ENCODE measurements at regions not wholly inside any gene's neighbourhood (a gene's known extent, or its start where the extent isn't known, plus 50 kb on each side); places are given as distances from the start of the nearest gene placed in this dataset.
"Not testable (repeated sequence)": the region's sequence is repeated elsewhere in the genome, so short reads cannot be mapped to it uniquely, and the experiment has no call there.

DNA sequence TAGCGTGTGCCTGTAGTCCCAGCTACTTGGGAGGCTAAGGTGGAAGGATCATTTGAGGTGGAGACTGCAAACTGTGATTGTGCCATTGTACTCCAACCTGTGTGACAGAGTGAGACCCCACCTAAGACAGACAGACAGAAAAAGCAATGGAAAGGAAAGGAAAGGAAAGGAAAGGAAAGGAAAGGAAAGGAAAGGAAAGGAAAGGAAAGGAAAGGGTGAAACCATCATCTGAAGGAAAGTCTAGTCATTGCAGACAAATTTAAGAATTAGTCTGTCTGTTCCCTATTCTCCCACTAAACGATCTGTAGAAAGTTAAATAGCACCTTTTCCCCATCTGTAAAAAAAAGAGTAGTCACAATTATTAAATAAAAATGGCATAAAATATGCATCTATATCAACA lies 91.1 kb upstream of the SKAP2 start:
- DNase-seq (ENCODE audit: low read depth), result no peak

GRCh38 chr7:26954951-26955350 lies 90.6 kb upstream of the SKAP2 start:
- no peak for DNase-seq (ENCODE audit: low read depth)

DNA sequence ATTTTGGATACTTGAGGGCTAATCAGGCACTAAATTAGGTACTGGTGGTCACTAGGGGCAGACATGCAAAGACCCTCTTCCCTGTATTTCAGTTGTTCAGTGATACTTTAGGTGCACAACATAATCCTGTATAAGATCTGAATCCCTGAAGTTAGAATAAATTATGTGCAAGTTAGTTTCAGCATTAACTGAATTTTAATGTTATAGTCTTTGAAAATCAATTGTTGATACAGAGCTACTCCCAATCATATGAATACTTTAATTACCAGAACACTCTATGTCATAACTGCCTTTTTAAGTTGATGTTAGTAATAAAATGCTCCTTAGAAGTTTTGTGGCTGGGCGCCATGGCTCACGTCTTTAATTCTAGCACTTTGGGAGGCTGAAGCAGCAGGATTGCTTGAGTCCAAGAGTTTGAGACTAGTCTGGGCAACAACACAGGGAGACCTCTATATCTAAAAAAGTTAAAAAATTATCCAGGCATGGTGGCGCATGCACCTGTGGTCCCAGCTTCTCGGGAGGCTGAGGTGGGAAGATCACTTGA lies 87.1 kb upstream of the SKAP2 start:
- DNase-seq (ENCODE audit: low read depth), result no peak

GRCh38 chr7:26950889-26951288 lies 86.5 kb upstream of the SKAP2 start:
- no peak for DNase-seq (ENCODE audit: low read depth)

GRCh38 chr7:26949319-26949718 lies 84.9 kb upstream of the SKAP2 start:
- no peak for DNase-seq (ENCODE audit: low read depth)

DNA sequence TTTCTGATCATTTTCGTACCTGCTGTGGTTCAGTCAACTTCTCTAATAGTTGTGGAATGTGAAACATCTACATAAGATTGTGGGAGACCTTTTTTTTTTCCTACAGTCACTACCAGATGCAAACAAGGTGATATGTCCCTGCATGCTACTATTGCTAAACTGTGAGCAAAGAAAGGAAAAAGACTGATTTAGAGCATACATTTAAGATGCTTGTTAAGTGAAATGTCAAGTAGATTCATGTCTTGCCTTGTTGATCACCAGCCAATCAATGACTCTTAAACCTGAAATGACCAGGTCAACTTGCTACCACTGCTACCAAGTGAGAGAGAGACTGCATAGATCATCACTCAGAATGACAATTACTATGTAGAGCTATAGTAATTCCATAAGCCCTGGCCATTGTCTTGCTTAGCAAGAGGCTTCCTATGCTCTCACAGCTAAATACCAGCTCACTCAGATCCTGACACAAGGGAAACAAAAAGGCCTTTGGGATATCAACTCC lies 84.3 kb upstream of the SKAP2 start:
- no peak for DNase-seq (ENCODE audit: low read depth)

GRCh38 chr7:26944501-26945358 lies 80.3 kb upstream of the SKAP2 start:
- DNase-seq (ENCODE audit: low read depth), result no peak

DNA sequence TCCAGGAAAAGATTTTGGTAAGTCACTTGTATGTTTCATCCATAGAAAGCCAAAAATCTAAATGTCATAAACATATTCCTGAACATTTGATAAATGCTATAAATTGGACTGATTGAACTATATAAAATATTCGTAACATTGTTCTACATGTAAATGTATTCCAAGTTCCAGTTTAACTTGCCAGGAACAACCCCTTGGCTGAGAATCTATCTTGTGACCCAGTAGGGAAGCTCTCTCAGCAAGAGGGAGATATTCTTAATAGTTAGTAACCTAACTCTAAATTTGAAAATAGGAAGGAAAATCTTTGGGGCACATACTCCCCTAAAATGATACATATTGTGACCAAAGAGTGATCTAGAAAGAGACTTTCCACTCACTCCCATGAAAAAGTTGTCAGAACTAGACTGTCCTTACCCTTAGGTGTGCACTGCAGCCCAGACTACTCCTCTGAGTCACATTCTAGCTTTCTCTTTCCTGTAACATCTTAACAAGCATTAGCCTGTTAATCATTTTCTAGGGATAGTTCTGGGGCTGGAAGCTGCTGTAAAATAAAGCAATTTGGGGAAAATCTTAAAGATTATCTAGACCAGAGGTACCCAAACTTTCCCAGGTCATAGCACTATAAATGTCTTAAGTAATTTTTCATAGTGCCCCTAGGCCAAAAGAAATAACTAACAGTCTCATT lies 73.7 kb upstream of the SKAP2 start:
- DNase-seq (ENCODE audit: low read depth), result peak; percentile 18

- DNase-seq (ENCODE audit: low read depth), result no peak
These were observed 72.9 kb upstream of the SKAP2 start for GRCh38 chr7:26937306-26937705.

DNA sequence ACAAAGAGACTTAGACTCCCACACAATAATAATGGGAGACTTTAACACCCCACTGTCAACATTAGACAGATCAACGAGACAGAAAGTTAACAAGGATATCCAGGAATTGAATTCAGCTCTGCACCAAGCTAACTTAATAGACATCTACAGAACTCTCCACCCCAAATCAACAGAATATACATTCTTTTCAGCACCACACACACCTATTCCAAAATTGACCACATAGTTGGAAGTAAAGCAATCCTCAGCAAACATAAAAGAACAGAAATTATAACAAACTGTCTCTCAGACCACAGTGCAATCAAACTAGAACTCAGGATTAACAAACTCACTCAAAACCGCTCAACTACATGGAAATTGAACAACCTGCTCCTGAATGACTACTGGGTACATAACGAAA lies 68.2 kb upstream of the SKAP2 start:
- not testable (repeated sequence) for DNase-seq (ENCODE audit: low read depth)

DNA sequence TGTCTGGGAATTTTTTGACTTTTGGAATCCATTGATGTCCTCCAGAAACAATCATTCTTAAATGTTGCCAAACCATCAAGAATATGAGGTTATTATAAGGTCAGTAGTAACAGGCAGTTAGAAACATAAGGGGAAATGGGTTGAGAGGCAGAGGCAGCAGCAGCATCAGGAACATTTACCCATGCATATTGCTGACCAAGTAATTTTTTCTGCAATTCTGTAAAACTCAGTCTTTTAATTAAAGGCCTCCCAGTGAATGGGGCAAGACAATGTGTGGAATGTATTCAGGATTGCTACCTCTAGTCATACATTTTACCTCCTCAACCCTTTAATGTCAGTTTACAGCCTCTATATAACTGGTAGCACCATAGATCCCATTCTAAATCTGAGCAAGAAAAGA lies 66.5 kb upstream of the SKAP2 start:
- no peak for DNase-seq (ENCODE audit: low read depth)

GRCh38 chr7:26930201-26930600 lies 65.8 kb upstream of the SKAP2 start:
- DNase-seq (ENCODE audit: low read depth), result no peak

- no peak for DNase-seq (ENCODE audit: low read depth)
These were observed 64.4 kb upstream of the SKAP2 start for GRCh38 chr7:26928703-26929347.

DNA sequence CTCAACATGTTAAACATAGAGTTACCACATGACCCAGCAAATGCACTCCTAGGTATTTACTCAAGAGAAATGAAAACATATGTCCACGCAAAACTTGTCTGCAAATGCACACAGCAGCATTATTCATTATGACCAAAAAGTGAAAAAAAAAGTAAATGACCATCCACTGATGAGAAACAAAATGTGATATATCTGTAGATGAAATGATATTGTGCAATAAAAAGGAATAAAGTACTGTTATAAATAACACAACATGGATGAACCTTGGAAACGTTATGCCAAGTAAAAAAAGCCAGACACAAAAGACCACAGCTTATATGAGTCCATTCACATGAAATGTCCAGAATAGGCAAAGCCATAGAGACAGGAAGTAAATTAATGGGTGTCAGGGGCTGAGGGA lies 61.4 kb upstream of the SKAP2 start:
- no peak for DNase-seq (ENCODE audit: low read depth)

DNA sequence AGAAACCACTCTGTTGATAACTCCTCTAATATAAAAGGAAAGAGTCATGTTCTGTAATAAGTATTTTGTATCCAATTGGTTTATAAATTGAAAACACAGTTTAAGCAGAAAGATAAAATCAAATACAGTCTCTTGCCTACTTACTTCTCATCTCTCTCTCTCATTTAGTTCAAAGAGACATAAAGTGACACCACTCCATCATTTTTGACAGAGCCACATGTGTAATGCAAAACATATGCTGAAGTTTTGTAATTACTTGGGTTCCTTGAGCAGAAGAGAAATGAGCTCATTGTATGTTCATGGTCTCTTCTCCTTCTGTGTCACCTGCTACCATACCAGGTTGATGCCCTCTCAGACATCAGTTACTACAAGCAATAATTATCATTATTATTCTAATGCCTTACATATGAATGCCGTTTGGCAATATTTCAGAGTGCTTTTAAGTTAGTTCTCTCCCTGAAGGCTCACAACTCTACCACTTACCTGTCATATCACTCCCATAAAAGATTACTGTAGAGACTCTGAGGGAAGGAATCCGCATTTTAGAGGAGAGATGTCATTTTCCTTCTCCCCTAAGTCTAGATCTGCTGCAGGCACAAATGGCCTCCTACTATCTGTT lies 59.9 kb upstream of the SKAP2 start:
- DNase-seq (ENCODE audit: low read depth), result no peak

DNA sequence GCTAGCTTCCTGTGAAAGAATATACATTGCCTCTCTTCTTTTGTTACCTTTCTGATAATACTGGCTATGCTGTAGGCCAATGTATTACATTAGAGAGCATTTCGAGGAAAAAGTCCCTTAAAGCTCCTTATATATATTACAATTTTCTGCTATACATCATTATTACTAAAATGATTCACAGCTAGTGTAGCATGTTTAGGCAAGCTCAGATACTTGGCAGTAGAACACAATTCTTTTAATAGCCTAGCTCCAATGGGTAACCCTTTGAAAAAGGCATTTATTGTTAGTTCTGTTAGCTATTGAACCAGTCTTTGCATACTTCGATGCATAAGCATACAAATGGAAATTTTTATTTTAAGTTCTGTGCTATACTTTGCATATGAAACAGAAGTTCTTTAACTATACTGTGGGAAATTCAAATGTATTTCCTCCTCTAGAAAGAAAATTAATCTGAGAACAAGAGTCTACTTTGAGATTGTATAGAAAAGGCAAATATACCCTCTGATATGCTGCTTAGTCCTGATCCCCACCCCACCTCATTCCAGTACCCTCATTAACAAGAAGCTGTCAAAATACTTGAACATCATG lies 55.6 kb upstream of the SKAP2 start:
- DNase-seq (ENCODE audit: low read depth), result no peak

GRCh38 chr7:26918241-26918640 lies 53.9 kb upstream of the SKAP2 start:
- DNase-seq (ENCODE audit: low read depth), result peak; percentile 30

GRCh38 chr7:26916779-26917320 lies 52.5 kb upstream of the SKAP2 start:
- no peak for DNase-seq (ENCODE audit: low read depth)

- no peak for DNase-seq (ENCODE audit: low read depth)
These were observed 51.9 kb upstream of the SKAP2 start for GRCh38 chr7:26916336-26916735.

Measured in M059J (cell line).